Upper lobe of left lung (tissue), 4 donors: ENCODE measurements at regions not wholly inside any gene's neighbourhood (a gene's known extent, or its start where the extent isn't known, plus 50 kb on each side); places are given as distances from the start of the nearest gene placed in this dataset.

Experiments used
- POLR2A ChIP-seq, 4 donors: fragments of 450-650 bp; IDR thresholded peaks; one replicate each; pipeline ENCODE4 v1.5.1; 2016 to 2017; ENCODE audit warnings: antibody characterized with exemption in 4 of 4, mild to moderate bottlenecking in 2 of 4
- TF ChIP-seq, protein P1 (sequence below), 6 experiments: fragments of 450-650 bp in 4 of 6; fragments of 200-600 bp in 2 of 6; sonication (generic) in 2 of 6; IDR thresholded peaks; one replicate each; pipeline ENCODE4 v1.5.1; 2016 to 2019; ENCODE audit warnings: antibody characterized with exemption in 6 of 6

DNA sequence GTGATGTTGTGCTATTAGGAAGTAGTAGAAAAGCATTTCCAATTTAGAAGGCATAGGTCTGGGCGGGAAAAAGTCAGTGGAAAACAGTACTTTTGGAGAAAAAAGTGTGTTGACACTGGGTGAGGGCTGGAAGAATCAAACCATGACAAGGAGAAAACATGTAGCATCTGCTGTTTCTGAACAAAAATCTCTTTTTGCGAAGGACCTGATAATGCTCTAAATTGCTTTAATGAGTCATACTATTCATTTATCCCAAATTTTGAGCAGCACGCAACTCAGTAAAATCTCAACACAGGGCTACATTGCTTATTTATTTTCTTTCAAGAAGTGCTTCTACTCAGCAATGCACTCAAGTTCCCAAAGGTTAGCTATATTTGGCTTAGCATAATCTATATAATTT lies 292.7 kb downstream of the DIPK2A start:
- TF ChIP-seq, protein P1, sequence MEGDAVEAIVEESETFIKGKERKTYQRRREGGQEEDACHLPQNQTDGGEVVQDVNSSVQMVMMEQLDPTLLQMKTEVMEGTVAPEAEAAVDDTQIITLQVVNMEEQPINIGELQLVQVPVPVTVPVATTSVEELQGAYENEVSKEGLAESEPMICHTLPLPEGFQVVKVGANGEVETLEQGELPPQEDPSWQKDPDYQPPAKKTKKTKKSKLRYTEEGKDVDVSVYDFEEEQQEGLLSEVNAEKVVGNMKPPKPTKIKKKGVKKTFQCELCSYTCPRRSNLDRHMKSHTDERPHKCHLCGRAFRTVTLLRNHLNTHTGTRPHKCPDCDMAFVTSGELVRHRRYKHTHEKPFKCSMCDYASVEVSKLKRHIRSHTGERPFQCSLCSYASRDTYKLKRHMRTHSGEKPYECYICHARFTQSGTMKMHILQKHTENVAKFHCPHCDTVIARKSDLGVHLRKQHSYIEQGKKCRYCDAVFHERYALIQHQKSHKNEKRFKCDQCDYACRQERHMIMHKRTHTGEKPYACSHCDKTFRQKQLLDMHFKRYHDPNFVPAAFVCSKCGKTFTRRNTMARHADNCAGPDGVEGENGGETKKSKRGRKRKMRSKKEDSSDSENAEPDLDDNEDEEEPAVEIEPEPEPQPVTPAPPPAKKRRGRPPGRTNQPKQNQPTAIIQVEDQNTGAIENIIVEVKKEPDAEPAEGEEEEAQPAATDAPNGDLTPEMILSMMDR (IDR thresholded peaks at IDR 0.05) = no peak
- no peak for TF ChIP-seq POLR2A (IDR thresholded peaks at IDR 0.05)
